ENCODE measurements at regions not wholly inside any gene's neighbourhood (a gene's known extent, or its start where the extent isn't known, plus 50 kb on each side); places are given as distances from the start of the nearest gene placed in this dataset.
"Not testable (repeated sequence)": the region's sequence is repeated elsewhere in the genome, so short reads cannot be mapped to it uniquely, and the experiment has no call there.

- ATAC-seq; intact Hi-C loops (cut with DNase I); DNase-seq (ENCODE audit: low spot score): not testable (repeated sequence)
These were observed 178.2 kb upstream of the ZNG1F start for GRCh38 chr9:41367301-41367700.

- intact Hi-C loops (cut with DNase I); ATAC-seq: not testable (repeated sequence)
These were observed 172.7 kb upstream of the ZNG1F start for GRCh38 chr9:41361790-41362189.

GRCh38 chr9:41359116-41359515 lies 170.0 kb upstream of the ZNG1F start:
- ATAC-seq = peak; percentile 75
- intact Hi-C loops (cut with DNase I) = not testable (repeated sequence)
- DNase-seq (ENCODE audit: low spot score) = peak; percentile 68

More at GRCh38 chr9:41361790-41362189, 172.7 kb upstream of the ZNG1F start:
- not testable (repeated sequence) for DNase-seq (ENCODE audit: low spot score)

- ATAC-seq; intact Hi-C loops (cut with DNase I): not testable (repeated sequence)
- peak; percentile 94 for DNase-seq (ENCODE audit: low spot score)
These were observed 169.6 kb upstream of the ZNG1F start for GRCh38 chr9:41358682-41359081.

GRCh38 chr9:41357918-41358404 lies 168.8 kb upstream of the ZNG1F start:
- intact Hi-C loops (cut with DNase I); ATAC-seq: not testable (repeated sequence)
- DNase-seq (ENCODE audit: low spot score) = peak; percentile 59

GRCh38 chr9:41357350-41357748 lies 168.2 kb upstream of the ZNG1F start:
- DNase-seq (ENCODE audit: low spot score); ATAC-seq; intact Hi-C loops (cut with DNase I): not testable (repeated sequence)

- peak; percentile 91 for DNase-seq (ENCODE audit: low spot score)
- ATAC-seq; intact Hi-C loops (cut with DNase I): not testable (repeated sequence)
These were observed 167.7 kb upstream of the ZNG1F start for GRCh38 chr9:41356588-41357349.

- DNase-seq (ENCODE audit: low spot score); ATAC-seq; intact Hi-C loops (cut with DNase I): not testable (repeated sequence)
These were observed 166.8 kb upstream of the ZNG1F start for GRCh38 chr9:41355712-41356450.

GRCh38 chr9:41354978-41355377 lies 165.9 kb upstream of the ZNG1F start:
- DNase-seq (ENCODE audit: low spot score); intact Hi-C loops (cut with DNase I); ATAC-seq: not testable (repeated sequence)

GRCh38 chr9:41354060-41354934 lies 165.2 kb upstream of the ZNG1F start:
- DNase-seq (ENCODE audit: low spot score); ATAC-seq; intact Hi-C loops (cut with DNase I): not testable (repeated sequence)

GRCh38 chr9:41353026-41353425 lies 163.9 kb upstream of the ZNG1F start:
- ATAC-seq; intact Hi-C loops (cut with DNase I); DNase-seq (ENCODE audit: low spot score): not testable (repeated sequence)

- ATAC-seq; intact Hi-C loops (cut with DNase I); DNase-seq (ENCODE audit: low spot score): not testable (repeated sequence)
These were observed 163.3 kb upstream of the ZNG1F start for GRCh38 chr9:41352390-41352789.

GRCh38 chr9:41347893-41348292 lies 158.8 kb upstream of the ZNG1F start:
- ATAC-seq; intact Hi-C loops (cut with DNase I); DNase-seq (ENCODE audit: low spot score): not testable (repeated sequence)

- ATAC-seq; DNase-seq (ENCODE audit: low spot score); intact Hi-C loops (cut with DNase I): not testable (repeated sequence)
These were observed 143.4 kb upstream of the ZNG1F start for GRCh38 chr9:41332562-41332961.

GRCh38 chr9:41321277-41321676 lies 132.2 kb upstream of the ZNG1F start:
- DNase-seq (ENCODE audit: low spot score); intact Hi-C loops (cut with DNase I); ATAC-seq: not testable (repeated sequence)

GRCh38 chr9:41308953-41309352 lies 119.8 kb upstream of the ZNG1F start:
- intact Hi-C loops (cut with DNase I); DNase-seq (ENCODE audit: low spot score); ATAC-seq: not testable (repeated sequence)

- ATAC-seq; intact Hi-C loops (cut with DNase I); DNase-seq (ENCODE audit: low spot score): not testable (repeated sequence)
These were observed 96.6 kb upstream of the ZNG1F start for GRCh38 chr9:41285744-41286143.

Measured in sciatic nerve (tissue), 2 donors.